IMR-90 (cell line): ENCODE measurements at regions not wholly inside any gene's neighbourhood (a gene's known extent, or its start where the extent isn't known, plus 50 kb on each side); places are given as distances from the start of the nearest gene placed in this dataset.

Experiments
- ATAC-seq: fragments of 200-7000 bp; cut with Tn5 transposase; 2 replicates; pipeline ENCODE4 v1.9.1; 2020; ENCODE audit warnings: low read depth, mild to moderate bottlenecking, moderate library complexity
- BruUV-seq: library from RNA; stranded (reverse); fragments of 400-500 nt; replicated peaks from 2 replicates; lab custom pipeline; 2021; lab: Mats Ljungman, UMichigan
- CTCF ChIA-PET: fragments of 300-600 bp; formaldehyde crosslinking; extraction: SDS; loops from one replicate; lab custom pipeline; 2021; ENCODE audit warnings: antibody characterized with exemption; lab: Yijun Ruan, JAX
- POLR2A ChIA-PET: fragments of 300-600 bp; sonication (Branson Sonifier 250); formaldehyde crosslinking; loops from one replicate; lab custom pipeline; 2022; ENCODE audit warnings: antibody characterized with exemption; ENCODE audit not compliant: unreplicated experiment; lab: Charles Lee
- DNase-seq: peaks from one replicate; pipeline ENCODE4 v3.0.0; 2013
- H2AFZ ChIP-seq: replicated peaks from 2 replicates; pipeline ENCODE3; 2013; ENCODE audit warnings: low read length, mild to moderate bottlenecking; ENCODE audit not compliant: poor library complexity
- H2AK5ac ChIP-seq: 2 replicates; pipeline ENCODE4 v1.6.1; 2013; ENCODE audit warnings: low read depth, low read length, inconsistent platforms
- H2AK9ac ChIP-seq: replicated peaks from 2 replicates; pipeline ENCODE3; 2013; ENCODE audit warnings: mild to moderate bottlenecking, low read depth, low read length, moderate library complexity; ENCODE audit not compliant: poor library complexity
- H2BK120ac ChIP-seq: 2 replicates; pipeline ENCODE4 v1.6.1; 2013; ENCODE audit warnings: low read depth, low read length, inconsistent platforms
- H2BK15ac ChIP-seq: 3 replicates; pipeline ENCODE4 v1.6.1; 2013; ENCODE audit warnings: low read depth, low read length, inconsistent platforms
- H2BK20ac ChIP-seq: 2 replicates; pipeline ENCODE4 v1.6.1; 2013; ENCODE audit warnings: low read depth, mild to moderate bottlenecking, inconsistent platforms, low read length, moderate library complexity
- H2BK5ac ChIP-seq: 2 replicates; pipeline ENCODE4 v1.6.1; 2013; ENCODE audit warnings: mild to moderate bottlenecking, low read depth, low read length, inconsistent platforms; ENCODE audit not compliant: poor library complexity, severe bottlenecking
- H3K14ac ChIP-seq: replicated peaks from 2 replicates; pipeline ENCODE4 v1.6.1; 2013; ENCODE audit warnings: low read depth, low read length, inconsistent platforms
- H3K18ac ChIP-seq: 2 replicates; pipeline ENCODE4 v1.6.1; 2013; ENCODE audit warnings: low read depth, low read length, control low read depth
- H3K23ac ChIP-seq: 2 replicates; pipeline ENCODE4 v1.6.1; 2013; ENCODE audit warnings: low read depth, low read length, inconsistent platforms
- H3K27ac ChIP-seq: 2 replicates; pipeline ENCODE4 v1.5.1; 2013; ENCODE audit warnings: mild to moderate bottlenecking, control low read depth, low read length; ENCODE audit not compliant: insufficient read depth
- H3K27me3 ChIP-seq: 2 replicates; pipeline ENCODE4 v1.6.1; 2013; ENCODE audit warnings: low read length; ENCODE audit not compliant: control insufficient read depth, insufficient read depth
- H3K36me3 ChIP-seq: 2 replicates; pipeline ENCODE4 v1.6.1; 2013; ENCODE audit warnings: low read length, mixed read lengths; ENCODE audit not compliant: control insufficient read depth, insufficient read depth
- H3K4ac ChIP-seq: 2 replicates; pipeline ENCODE4 v1.6.1; 2013; ENCODE audit warnings: low read depth, low read length, inconsistent platforms
- H3K4me1 ChIP-seq: 2 replicates; pipeline ENCODE4 v1.6.1; 2013; ENCODE audit warnings: low read length, mixed read lengths; ENCODE audit not compliant: control insufficient read depth, insufficient read depth
- H3K4me2 ChIP-seq: 2 replicates; pipeline ENCODE4 v1.6.1; 2013; ENCODE audit warnings: low read depth, mild to moderate bottlenecking, control low read depth, low read length, moderate library complexity
- H3K4me3 ChIP-seq: 2 replicates; pipeline ENCODE4 v1.5.1; 2013; ENCODE audit warnings: low read depth, mild to moderate bottlenecking, control low read depth, low read length, moderate library complexity; ENCODE audit not compliant: insufficient read depth
- H3K56ac ChIP-seq: 2 replicates; pipeline ENCODE4 v1.6.1; 2013; ENCODE audit warnings: low read length, inconsistent platforms; ENCODE audit not compliant: insufficient read depth; ENCODE audit errors: extremely low read depth
- H3K79me1 ChIP-seq, 2 experiments: 2 replicates each; pipeline ENCODE4 v1.6.1; 2013; ENCODE audit warnings: low read length in 2 of 2, inconsistent platforms in 1 of 2, low read depth in 1 of 2
- H3K9ac ChIP-seq: 2 replicates; pipeline ENCODE4 v1.6.1; 2013; ENCODE audit warnings: low read depth, low read length, control low read depth
- H3K9me1 ChIP-seq: 2 replicates; pipeline ENCODE4 v1.6.1; 2013; ENCODE audit warnings: low read length, inconsistent platforms; ENCODE audit not compliant: insufficient read depth
- H3K9me3 ChIP-seq: 2 replicates; pipeline ENCODE4 v1.6.1; 2013; ENCODE audit warnings: low read length; ENCODE audit not compliant: control insufficient read depth, insufficient read depth
- H4K20me1 ChIP-seq: 2 replicates; pipeline ENCODE4 v1.6.1; 2013; ENCODE audit warnings: low read length, inconsistent platforms; ENCODE audit not compliant: insufficient read depth
- H4K5ac ChIP-seq: 2 replicates; pipeline ENCODE4 v1.6.1; 2013; ENCODE audit warnings: mild to moderate bottlenecking, low read depth, low read length, control low read depth
- H4K8ac ChIP-seq, 2 experiments: 2 replicates each; pipeline ENCODE4 v1.6.1; 2013; ENCODE audit warnings: low read depth in 2 of 2, low read length in 2 of 2, control low read depth in 1 of 2, inconsistent platforms in 1 of 2
- H4K91ac ChIP-seq: 2 replicates; pipeline ENCODE4 v1.6.1; 2013; ENCODE audit warnings: low read depth, low read length, inconsistent platforms; ENCODE audit not compliant: insufficient read depth
- SMC3 ChIP-seq: fragments of 150-350 bp; IDR thresholded peaks from 2 replicates; pipeline ENCODE4 v1.6.1; 2016; ENCODE audit warnings: low read depth, mild to moderate bottlenecking, antibody characterized with exemption, low read length, moderate library complexity
- WGBS, 2 experiments: methylation state at CpG; one replicate each; pipeline versions ENCODE4 v1.1.5 to v1.1.7; 2013; ENCODE audit warnings: missing lambda C conversion rate in 2 of 2; ENCODE audit not compliant: insufficient read length in 1 of 2; ENCODE audit errors: extremely low coverage in 2 of 2; 5-methylcytosine and 5-hydroxymethylcytosine counted together
- dilution Hi-C: fragments of 300-500 bp; cut with HindIII; formaldehyde crosslinking; loops from one replicate; pipeline ENCODE4 v1.14.3; 2018; ENCODE audit warnings: low sequenced_read_pairs; ENCODE audit not compliant: unreplicated experiment
- in situ Hi-C: fragments of 300-500 bp; cut with MboI; formaldehyde crosslinking; loops from 3 replicates; pipeline ENCODE4 v1.14.3; 2019; ENCODE audit warnings: low sequenced_read_pairs, inconsistent platforms, mixed read lengths
- intact Hi-C: fragments of 100-400 bp; cut with micrococcal nuclease; formaldehyde crosslinking; loops from 2 replicates; pipeline ENCODE4 v1.10.0; 2022

DNA sequence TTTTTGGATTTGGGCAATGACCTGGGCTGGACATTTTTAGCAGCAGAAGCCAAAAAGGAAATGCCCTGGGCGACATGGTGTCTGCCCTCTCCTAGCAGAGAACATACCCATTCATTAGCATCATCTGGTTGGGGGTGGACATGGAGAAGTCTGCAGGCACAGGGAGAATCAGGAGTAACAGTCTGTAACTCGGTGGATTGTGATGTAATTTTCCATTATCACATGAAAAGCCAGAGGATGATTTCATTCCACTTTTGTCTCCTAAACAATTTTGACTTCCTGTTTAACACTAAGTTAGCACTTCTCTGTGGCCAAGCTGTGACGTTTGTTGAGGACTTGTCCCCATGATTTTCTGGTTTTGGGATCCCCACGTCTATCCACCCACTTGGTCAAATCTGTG is 153.8 kb upstream of the HABP2 start:
- WGBS, 2 experiments: 20% methylated on average over 1 of the region's 4 CpGs; no CpG with 5 or more reads in 1 of the 2 experiments
- Histone ChIP-seq H3K27ac (no peak overlapping the region), H2AK9ac (no peak overlapping the region), H2AFZ (no peak overlapping the region), H3K9ac (no peak overlapping the region), H3K79me1 (no peaks in the 10 kb centered on the region), H3K9me1 (no peaks in the 10 kb centered on the region), H2BK5ac (no peak overlapping the region), H3K23ac (no peak overlapping the region), H3K4ac (no peak overlapping the region), H4K5ac (no peak overlapping the region), H3K4me1 (peaks cover 2% of the 10 kb centered on the region; the same call in 1 of the 2 replicates), H2AK5ac (no peak overlapping the region), H3K56ac (no peak overlapping the region), H2BK120ac (no peak overlapping the region), H2BK15ac (no peak overlapping the region), H4K8ac (no peak overlapping the region), H3K36me3 (no peaks in the 10 kb centered on the region), H2BK20ac (no peak overlapping the region), H3K9me3 (no peaks in the 10 kb centered on the region; the same call in 1 of the 2 replicates), H4K20me1 (no peaks in the 10 kb centered on the region), H3K27me3 (peaks cover 11% of the 10 kb centered on the region; the same call in 1 of the 2 replicates), H4K91ac (no peak overlapping the region), H3K14ac (no peak overlapping the region), H3K18ac (no peak overlapping the region), H3K4me3 (no peak overlapping the region), H3K4me2 (no peak overlapping the region)
- no TSS peak for BruUV-seq
- DNase-seq (no peak), ATAC-seq (no peak)
- TF ChIP-seq SMC3: no peak
- ChIA-PET CTCF (interaction anchor here (0.7 kb wide), 1 partner anchor 934 kb away, joined by 3 read pairs; no protein-coding TSS in a partner anchor), POLR2A (no interaction called here)
- intact Hi-C loops: no loop called here
- dilution Hi-C loops: no loop called here
- in situ Hi-C loops: loop anchor here (25.0 kb wide), 1 partner anchor 687 kb away; no protein-coding TSS in a partner anchor
